GM12891 (cell line): ENCODE measurements at regions not wholly inside any gene's neighbourhood (a gene's known extent, or its start where the extent isn't known, plus 50 kb on each side); places are given as distances from the start of the nearest gene placed in this dataset.

ENCODE experiments used
- POLR2A ChIP-seq: IDR thresholded peaks from 2 replicates; pipeline ENCODE4 v1.6.1; 2011; ENCODE audit warnings: low read depth, low read length, control low read depth
- TAF1 ChIP-seq: IDR thresholded peaks from 2 replicates; pipeline ENCODE4 v1.6.1; 2011; ENCODE audit warnings: low read depth, low read length, control low read depth

- no peak for TF ChIP-seq TAF1
- no peak for TF ChIP-seq POLR2A
Measured at GRCh38 chr16:6947291-6947690, 385.4 kb upstream of the RBFOX1 start.
